Hepatocyte (in vitro differentiated cells): ENCODE measurements at regions not wholly inside any gene's neighbourhood (a gene's known extent, or its start where the extent isn't known, plus 50 kb on each side); places are given as distances from the start of the nearest gene placed in this dataset.

Source experiments
- CTCF ChIP-seq: fragments of 200-600 bp; sonication (generic); IDR thresholded peaks from 2 replicates; pipeline ENCODE4 v1.5.1; 2016; ENCODE audit warnings: antibody characterized with exemption, mild to moderate bottlenecking; ENCODE audit not compliant: poor library complexity
- EZH2phosphoT487 ChIP-seq: fragments of 200-600 bp; sonication (generic); IDR thresholded peaks from one replicate; pipeline ENCODE4 v1.6.1; 2018; ENCODE audit warnings: antibody characterized with exemption, mild to moderate bottlenecking, low read depth, moderate library complexity; ENCODE audit not compliant: unreplicated experiment, severe bottlenecking

DNA sequence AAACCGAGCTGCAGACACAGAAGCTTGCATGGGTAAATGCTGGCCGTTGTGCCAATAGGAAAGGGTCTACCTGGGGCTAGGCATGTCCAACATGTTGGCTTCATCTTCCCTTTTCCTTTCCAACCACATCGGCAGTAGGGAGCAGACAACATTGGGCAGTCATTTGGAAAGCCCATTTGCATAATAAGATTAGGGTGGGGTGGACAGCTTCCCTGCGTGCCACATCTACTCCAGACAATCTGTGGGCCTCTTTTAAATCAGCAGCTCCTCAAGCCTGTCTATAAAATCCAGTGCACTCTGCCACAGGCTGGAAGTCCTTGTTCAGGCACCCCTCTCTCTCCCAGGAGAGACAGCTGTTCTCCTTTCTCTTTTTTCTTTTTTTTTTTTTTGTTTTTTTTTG, 203.6 kb upstream of the KYNU start:
- TF ChIP-seq EZH2phosphoT487 (no peak), CTCF (no peak)
